NCI-H748 treated with DMSO at 0.1 percent for 48 hours (cell line): ENCODE measurements at regions not wholly inside any gene's neighbourhood (a gene's known extent, or its start where the extent isn't known, plus 50 kb on each side); places are given as distances from the start of the nearest gene placed in this dataset.

Source experiments
- DNase-seq: peaks from one replicate; lab custom pipeline; 2025; lab: John Stamatoyannopoulos, UW

DNA sequence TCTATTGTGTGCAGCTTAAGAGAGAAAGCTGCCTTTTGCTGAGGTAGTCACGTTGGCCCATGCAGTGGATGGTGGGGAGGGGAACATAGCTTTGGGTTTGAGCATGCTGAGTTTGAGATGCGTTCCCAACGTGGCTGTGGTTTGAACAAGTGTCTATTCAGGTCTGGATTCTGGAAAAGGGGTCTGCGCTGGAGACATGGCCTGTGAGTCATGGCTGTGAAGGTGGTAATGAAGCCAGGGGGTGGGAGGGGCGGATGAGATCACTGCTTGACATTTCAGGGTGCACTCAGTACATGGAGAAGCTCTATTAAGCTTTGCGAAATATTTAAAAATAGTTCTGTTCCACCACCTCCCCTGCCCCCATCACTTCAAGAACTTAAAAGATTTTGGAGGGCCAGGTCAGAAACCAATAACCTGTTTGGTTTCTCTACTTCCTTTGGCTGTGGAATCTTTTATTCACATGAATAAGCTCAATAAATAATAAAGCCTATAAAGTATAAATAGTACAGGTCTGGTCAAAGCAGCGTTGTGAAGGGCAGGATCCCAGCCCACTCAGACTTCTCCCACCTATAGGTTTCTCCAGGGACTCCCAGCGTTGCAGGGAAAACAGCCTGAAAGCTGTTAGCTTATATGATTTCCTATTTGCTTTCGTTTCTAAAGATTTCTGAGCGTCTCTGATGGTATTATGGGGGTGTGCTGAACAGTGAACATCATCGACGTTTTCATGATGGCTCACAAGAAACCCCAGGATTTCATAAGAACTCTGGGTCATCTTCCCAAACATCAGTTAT lies 189.9 kb downstream of the NSG2 start:
- DNase-seq = no peak

- no peak for DNase-seq
Observed at GRCh38 chr5:174236070-174236469, 190.6 kb downstream of the NSG2 start.

DNA sequence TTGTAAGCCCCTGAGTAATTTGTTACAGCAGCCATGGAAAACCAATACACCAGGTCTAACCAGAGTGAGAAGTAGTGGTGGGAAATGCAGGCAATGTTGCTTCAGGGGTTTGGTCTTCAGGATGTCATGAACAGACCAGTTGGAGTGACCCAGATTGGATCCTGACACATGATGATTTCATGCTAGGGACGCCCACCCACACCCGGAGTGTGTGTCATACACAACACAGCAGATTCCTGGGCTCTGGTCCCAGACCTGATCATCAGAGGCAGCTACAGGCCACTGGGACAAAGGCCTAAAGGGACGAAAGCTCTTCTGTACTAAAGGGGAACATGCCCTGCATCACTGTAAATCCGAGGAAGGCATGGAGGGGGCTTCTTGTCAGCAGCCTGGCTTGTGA lies 194.2 kb downstream of the NSG2 start:
- no peak for DNase-seq

DNA sequence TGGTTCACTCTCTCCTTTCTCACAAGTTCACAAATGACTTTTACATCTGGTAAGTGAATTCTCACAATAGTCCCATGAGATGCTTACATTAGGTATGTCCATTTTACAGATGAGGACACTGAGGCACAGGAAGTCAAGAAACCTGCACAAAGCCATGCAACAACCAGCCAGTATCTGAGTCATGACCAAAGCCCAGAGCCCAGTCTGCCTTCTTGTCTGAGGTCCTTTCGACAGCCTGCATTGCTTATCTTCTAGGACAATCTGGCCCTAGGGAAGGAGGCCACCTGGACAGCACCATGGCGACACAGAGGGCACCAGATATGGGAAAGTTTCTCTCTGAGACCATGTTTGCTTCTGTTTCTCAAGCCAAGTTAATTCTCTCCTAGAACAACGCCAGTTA lies 197.1 kb downstream of the NSG2 start:
- DNase-seq = no peak

DNA sequence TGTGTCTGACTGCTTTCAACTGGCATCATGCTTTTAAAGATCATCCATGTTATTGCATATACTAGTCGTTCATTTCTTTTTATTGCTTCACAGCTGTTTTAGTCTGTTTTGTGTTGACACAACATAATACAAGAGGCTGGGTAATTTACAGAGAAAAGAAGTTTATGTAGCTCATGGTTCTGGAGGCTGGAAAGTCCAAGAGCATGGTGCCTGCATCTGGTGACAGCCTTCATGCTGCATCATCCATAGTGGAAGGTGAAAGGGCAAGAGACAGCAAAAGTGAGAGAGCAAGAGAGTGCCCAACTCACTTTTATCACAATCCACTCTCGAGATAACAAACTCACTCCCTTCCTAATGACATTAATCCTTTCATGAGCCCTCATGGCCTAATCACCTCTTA lies 198.4 kb downstream of the NSG2 start:
- no peak for DNase-seq

- DNase-seq = no peak
Observed at GRCh38 chr5:174245516-174246075, 200.1 kb downstream of the NSG2 start.

- DNase-seq = no peak
Observed at GRCh38 chr5:174246743-174247142, 201.2 kb downstream of the NSG2 start.

- DNase-seq = no peak
Observed at GRCh38 chr5:174247301-174247700, 201.8 kb downstream of the NSG2 start.

GRCh38 chr5:174251305-174252000 lies 205.9 kb downstream of the NSG2 start:
- no peak for DNase-seq

DNA sequence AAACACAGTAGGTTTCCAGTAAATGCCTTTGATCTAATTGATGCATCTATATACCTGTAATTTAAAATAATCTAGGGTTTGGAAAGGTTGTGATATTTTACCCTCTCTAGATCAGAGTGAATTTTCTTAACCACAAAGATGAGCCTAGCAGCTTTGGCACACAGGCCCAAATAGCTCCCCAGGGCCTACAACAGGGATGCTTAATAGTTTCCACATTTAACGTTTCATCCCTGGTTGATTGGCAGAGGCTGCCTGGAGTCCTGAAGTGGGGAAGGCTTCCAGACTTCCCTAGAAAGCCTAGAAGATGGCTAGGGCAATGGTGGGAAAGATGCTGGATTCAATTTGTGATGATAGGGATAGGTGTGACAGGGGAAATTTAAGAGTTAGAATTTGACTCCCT lies 206.6 kb downstream of the NSG2 start:
- no peak for DNase-seq

DNA sequence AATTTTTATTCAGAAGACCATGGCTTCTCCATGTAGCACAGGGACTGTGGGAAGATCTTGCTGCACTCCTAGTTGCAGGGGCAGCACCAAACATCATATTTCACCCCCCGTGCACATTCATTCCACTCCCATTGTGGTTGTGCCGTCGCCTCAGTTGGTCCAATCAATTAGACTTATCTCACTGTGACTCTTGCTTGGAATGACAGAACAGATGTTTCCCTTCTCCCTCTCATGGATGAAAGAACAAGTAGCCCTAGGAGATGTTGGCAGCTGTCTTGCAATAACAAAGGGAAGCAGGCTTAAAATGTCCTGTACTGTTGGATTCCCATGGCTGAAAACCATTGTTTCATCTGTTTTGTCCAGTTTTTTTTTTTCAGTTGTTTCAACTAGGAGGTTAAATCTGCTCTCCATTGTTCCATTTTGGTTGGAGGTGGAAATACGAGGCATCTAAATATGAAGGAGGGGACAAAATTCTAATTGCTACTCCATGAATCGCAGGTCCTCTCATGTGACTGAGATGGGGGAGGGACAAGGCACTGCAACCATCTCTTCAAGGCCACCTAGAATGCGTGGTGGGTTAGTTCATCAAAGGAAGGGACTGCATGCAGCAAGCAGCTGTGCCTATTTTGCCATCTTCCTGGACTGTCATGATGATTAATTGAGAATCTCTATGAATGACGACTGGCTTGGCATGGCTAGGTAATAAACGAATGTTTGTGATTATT lies 214.4 kb downstream of the NSG2 start:
- DNase-seq = no peak

DNA sequence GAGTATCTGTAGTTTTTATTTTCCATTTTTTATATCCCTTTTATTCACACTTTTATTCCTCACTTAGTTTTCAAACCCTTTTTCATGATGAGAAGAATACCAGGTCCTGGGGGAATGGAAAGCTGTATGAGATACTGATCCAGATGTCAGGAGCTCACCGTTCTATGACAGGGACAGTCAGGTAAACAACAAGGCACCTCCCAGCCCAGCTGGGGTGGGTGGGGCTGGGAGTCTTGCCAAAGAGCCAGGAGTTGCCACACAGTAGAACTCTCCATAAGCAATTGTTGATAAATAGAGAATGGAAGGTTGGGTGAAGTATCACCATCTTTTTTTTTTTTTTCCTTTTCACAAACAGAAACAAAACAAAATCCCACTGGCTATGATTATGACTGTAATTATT lies 225.8 kb downstream of the NSG2 start:
- DNase-seq = peak; percentile 78

GRCh38 chr5:174272671-174273070 lies 227.2 kb downstream of the NSG2 start:
- DNase-seq = no peak

GRCh38 chr5:174273325-174273724 lies 227.8 kb downstream of the NSG2 start:
- no peak for DNase-seq

- no peak for DNase-seq
Observed at GRCh38 chr5:174275959-174276358, 230.5 kb downstream of the NSG2 start.

GRCh38 chr5:174281089-174281760 lies 235.7 kb downstream of the NSG2 start:
- DNase-seq = no peak

- DNase-seq = no peak
Observed at GRCh38 chr5:174281855-174282254, 236.3 kb downstream of the NSG2 start.

- no peak for DNase-seq
Observed at GRCh38 chr5:174282391-174282790, 236.9 kb downstream of the NSG2 start.

DNA sequence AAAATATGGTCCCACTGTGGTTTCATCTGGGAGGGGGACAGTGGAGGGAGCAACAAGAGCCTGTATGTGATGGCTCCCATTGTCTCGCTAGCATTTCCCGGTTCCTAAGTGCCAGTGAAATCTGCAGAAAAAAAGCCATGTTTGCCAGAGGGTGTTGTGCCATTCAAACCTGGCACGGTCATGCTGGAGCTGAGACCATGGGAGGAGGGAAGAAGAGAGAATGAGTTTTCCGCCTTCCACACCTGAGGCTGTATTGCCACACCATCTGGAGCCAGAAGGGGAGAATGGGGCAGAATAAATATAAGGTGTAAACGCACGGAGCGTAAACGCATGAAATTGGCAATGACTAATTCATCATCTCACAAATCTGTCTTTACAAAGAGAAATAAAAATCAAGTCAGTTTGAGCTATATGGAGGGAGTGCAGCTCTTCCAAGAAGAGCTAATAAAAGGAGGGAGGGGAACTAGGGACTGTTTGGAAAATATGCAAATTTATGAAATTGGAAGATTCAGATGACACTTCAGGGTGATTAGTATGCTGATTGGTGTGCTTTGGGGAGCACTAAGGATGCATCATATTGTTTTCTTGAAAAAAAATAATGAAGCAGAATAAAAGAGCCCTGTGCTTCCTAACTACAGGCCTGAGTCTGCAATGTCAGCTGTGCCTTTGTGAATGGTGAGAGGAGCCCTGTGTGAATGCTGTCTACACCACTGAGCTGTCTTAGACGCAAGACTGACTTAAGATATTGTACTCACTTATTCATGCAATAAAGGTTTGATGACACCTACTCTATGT lies 237.9 kb downstream of the NSG2 start:
- no peak for DNase-seq

GRCh38 chr5:174284873-174285272 lies 239.4 kb downstream of the NSG2 start:
- no peak for DNase-seq

GRCh38 chr5:174287761-174288160 lies 242.3 kb downstream of the NSG2 start:
- DNase-seq = no peak
